ENCODE measurements at regions not wholly inside any gene's neighbourhood (a gene's known extent, or its start where the extent isn't known, plus 50 kb on each side); places are given as distances from the start of the nearest gene placed in this dataset.
"Not testable (repeated sequence)": the region's sequence is repeated elsewhere in the genome, so short reads cannot be mapped to it uniquely, and the experiment has no call there.

DNA sequence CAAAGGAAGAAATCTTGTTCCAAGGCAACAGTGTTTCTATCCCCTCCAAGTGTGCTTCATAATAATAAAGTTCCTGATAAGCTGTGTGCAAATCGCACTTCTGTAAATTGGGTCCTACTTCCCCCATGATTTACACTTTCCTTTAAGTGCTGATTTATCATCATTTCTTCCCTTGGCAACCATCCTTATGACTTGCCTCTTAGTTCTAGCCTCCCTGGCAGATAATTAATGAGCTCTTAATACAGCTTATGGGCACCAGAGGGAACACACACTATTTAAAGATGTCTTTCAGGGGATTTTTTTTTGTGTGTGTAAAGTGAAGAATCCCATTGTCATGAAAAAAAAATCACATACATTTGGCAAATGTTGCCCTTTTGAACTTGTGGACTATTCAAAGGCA lies 101.6 kb upstream of the MPHOSPH6 start:
- Histone ChIP-seq H4K20me1 (ENCODE audit: control insufficient read depth, extremely low read depth, insufficient read depth, low read length) (no peaks in the 10 kb centered on the region), H3K36me3 (ENCODE audit: control insufficient read depth, insufficient read depth, low read length) (no peaks in the 10 kb centered on the region)
- TF ChIP-seq, protein P1, sequence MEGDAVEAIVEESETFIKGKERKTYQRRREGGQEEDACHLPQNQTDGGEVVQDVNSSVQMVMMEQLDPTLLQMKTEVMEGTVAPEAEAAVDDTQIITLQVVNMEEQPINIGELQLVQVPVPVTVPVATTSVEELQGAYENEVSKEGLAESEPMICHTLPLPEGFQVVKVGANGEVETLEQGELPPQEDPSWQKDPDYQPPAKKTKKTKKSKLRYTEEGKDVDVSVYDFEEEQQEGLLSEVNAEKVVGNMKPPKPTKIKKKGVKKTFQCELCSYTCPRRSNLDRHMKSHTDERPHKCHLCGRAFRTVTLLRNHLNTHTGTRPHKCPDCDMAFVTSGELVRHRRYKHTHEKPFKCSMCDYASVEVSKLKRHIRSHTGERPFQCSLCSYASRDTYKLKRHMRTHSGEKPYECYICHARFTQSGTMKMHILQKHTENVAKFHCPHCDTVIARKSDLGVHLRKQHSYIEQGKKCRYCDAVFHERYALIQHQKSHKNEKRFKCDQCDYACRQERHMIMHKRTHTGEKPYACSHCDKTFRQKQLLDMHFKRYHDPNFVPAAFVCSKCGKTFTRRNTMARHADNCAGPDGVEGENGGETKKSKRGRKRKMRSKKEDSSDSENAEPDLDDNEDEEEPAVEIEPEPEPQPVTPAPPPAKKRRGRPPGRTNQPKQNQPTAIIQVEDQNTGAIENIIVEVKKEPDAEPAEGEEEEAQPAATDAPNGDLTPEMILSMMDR (conservative IDR thresholded peaks at IDR 0.05 in 1 of 2, IDR thresholded peaks at IDR 0.05 in 1 of 2; ENCODE audit: low read depth in 1 of 2, low read length in 2 of 2): no peak
- no peak for TF ChIP-seq EZH2 (IDR thresholded peaks at IDR 0.05; ENCODE audit: low read length, missing control alignments)

DNA sequence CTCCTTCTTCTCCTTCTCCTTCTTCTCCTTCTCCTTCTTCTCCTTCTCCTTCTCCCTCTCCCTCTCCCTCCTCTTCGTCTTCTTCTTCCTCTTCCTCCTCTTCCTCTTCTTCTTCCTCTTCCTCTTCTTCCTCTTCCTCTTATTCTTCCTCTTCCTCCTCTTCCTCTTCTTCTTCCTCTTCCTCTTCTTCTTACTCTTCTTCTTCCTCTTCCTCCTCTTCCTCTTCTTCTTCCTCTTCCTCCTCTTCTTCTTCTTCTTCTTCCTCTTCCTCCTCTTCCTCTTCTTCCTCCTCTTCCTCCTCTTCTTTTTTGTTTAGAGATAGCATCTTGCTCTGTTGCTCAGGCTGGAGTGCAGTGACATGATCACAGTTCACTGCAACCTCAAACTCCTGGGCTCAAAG lies 97.7 kb upstream of the MPHOSPH6 start:
- H3K9me3 ChIP-seq (ENCODE audit: control insufficient read depth, insufficient read depth, low read depth, low read length); H3K27me3 ChIP-seq (ENCODE audit: control insufficient read depth, insufficient read depth, low read length); H2AFZ ChIP-seq (ENCODE audit: low read length): not testable (repeated sequence)

More for the DNA sequence above, 101.6 kb upstream of the MPHOSPH6 start:
- Histone ChIP-seq H3K27ac (ENCODE audit: insufficient read depth, low read length) (no peak overlapping the region), H3K4me3 (replicated peaks in 1 of 4; ENCODE audit: control extremely low read depth in 1 of 4, insufficient read depth in 1 of 4, low read depth in 3 of 4, low read length in 4 of 4) (no peak overlapping the region), H3K4me2 (ENCODE audit: extremely low read depth, insufficient read depth, low read length) (no peak overlapping the region), H3K4me1 (ENCODE audit: control insufficient read depth, extremely low read depth, insufficient read depth, low read length) (no peaks in the 10 kb centered on the region), H3K27me3 (ENCODE audit: control insufficient read depth, insufficient read depth, low read length) (no peaks in the 10 kb centered on the region), H3K9me3 (ENCODE audit: control insufficient read depth, insufficient read depth, low read depth, low read length) (no peaks in the 10 kb centered on the region), H3K9ac (ENCODE audit: insufficient read depth, low read length) (no peak overlapping the region), H2AFZ (ENCODE audit: low read length) (no peak overlapping the region), H3K79me2 (ENCODE audit: control insufficient read depth, insufficient read depth, low read length) (no peaks in the 10 kb centered on the region)
- DNase-seq (ENCODE audit: low read depth in 2 of 2): no peak

DNA sequence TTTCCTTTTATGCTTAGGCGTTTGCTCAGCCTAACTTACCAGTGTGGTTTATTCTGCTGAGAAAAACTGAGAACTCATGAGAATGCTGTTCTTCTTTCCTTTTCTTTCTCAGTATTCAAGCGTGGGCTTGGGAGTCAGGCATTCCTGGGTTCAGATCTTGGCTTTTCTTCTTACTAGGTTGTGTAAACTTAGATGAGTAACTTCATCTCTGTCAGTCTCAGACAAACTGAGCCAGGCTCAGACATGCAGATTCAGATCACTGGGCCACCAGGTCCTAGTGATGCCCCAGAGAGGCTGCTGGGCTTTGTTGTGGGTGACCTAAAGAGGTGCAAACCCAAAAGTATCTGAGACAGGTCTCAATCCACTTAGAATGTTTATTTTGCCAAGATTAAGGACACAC lies 95.8 kb upstream of the MPHOSPH6 start:
- Histone ChIP-seq H3K27ac (ENCODE audit: insufficient read depth, low read length) (no peak overlapping the region), H3K4me1 (ENCODE audit: control insufficient read depth, extremely low read depth, insufficient read depth, low read length) (no peaks in the 10 kb centered on the region), H3K79me2 (ENCODE audit: control insufficient read depth, insufficient read depth, low read length) (no peaks in the 10 kb centered on the region), H3K9ac (ENCODE audit: insufficient read depth, low read length) (no peak overlapping the region), H4K20me1 (ENCODE audit: control insufficient read depth, extremely low read depth, insufficient read depth, low read length) (no peaks in the 10 kb centered on the region), H3K9me3 (ENCODE audit: control insufficient read depth, insufficient read depth, low read depth, low read length) (no peaks in the 10 kb centered on the region), H2AFZ (ENCODE audit: low read length) (no peak overlapping the region), H3K4me2 (ENCODE audit: extremely low read depth, insufficient read depth, low read length) (no peak overlapping the region), H3K4me3 (replicated peaks in 1 of 4; ENCODE audit: control extremely low read depth in 1 of 4, insufficient read depth in 1 of 4, low read depth in 3 of 4, low read length in 4 of 4) (no peak overlapping the region), H3K36me3 (ENCODE audit: control insufficient read depth, insufficient read depth, low read length) (no peaks in the 10 kb centered on the region), H3K27me3 (ENCODE audit: control insufficient read depth, insufficient read depth, low read length) (peaks cover 2% of the 10 kb centered on the region)
- no peak for TF ChIP-seq EZH2 (IDR thresholded peaks at IDR 0.05; ENCODE audit: low read length, missing control alignments)
- TF ChIP-seq, protein P1 (conservative IDR thresholded peaks at IDR 0.05 in 1 of 2, IDR thresholded peaks at IDR 0.05 in 1 of 2; ENCODE audit: low read depth in 1 of 2, low read length in 2 of 2): no peak
- no peak for DNase-seq (ENCODE audit: low read depth in 2 of 2)

More for the DNA sequence above, 97.7 kb upstream of the MPHOSPH6 start:
- H3K36me3 ChIP-seq (ENCODE audit: control insufficient read depth, insufficient read depth, low read length); H3K9ac ChIP-seq (ENCODE audit: insufficient read depth, low read length); H3K4me3 ChIP-seq (replicated peaks in 1 of 4; ENCODE audit: control extremely low read depth in 1 of 4, insufficient read depth in 1 of 4, low read depth in 3 of 4, low read length in 4 of 4); H4K20me1 ChIP-seq (ENCODE audit: control insufficient read depth, extremely low read depth, insufficient read depth, low read length); H3K4me1 ChIP-seq (ENCODE audit: control insufficient read depth, extremely low read depth, insufficient read depth, low read length); H3K27ac ChIP-seq (ENCODE audit: insufficient read depth, low read length); H3K4me2 ChIP-seq (ENCODE audit: extremely low read depth, insufficient read depth, low read length); H3K79me2 ChIP-seq (ENCODE audit: control insufficient read depth, insufficient read depth, low read length); DNase-seq (ENCODE audit: low read depth in 2 of 2): not testable (repeated sequence)

All from fibroblast of lung (primary cell).